BE2C (cell line): ENCODE measurements at regions not wholly inside any gene's neighbourhood (a gene's known extent, or its start where the extent isn't known, plus 50 kb on each side); places are given as distances from the start of the nearest gene placed in this dataset.
"Not testable (repeated sequence)": the region's sequence is repeated elsewhere in the genome, so short reads cannot be mapped to it uniquely, and the experiment has no call there.

Experiments
- DNase-seq: peaks from one replicate; pipeline ENCODE4 v3.0.0-alpha.2; 2020
- H3K27me3 ChIP-seq: fragments of 250-450 bp; sonication (Bioruptor Pico); 2 replicates; pipeline ENCODE4 v1.5.1; 2020; ENCODE audit warnings: mild to moderate bottlenecking
- H3K36me3 ChIP-seq: fragments of 250-450 bp; sonication (Bioruptor Pico); 2 replicates; pipeline ENCODE4 v1.5.1; 2020; ENCODE audit warnings: mild to moderate bottlenecking
- H3K4me1 ChIP-seq: fragments of 250-450 bp; sonication (Bioruptor Pico); 2 replicates; pipeline ENCODE4 v1.5.1; 2020
- H3K4me3 ChIP-seq: 2 replicates; pipeline ENCODE4 v1.5.1; 2011; ENCODE audit warnings: low read depth, low read length
- H3K9me3 ChIP-seq: fragments of 250-450 bp; sonication (Bioruptor Pico); 2 replicates; pipeline ENCODE4 v1.5.1; 2020
- TF ChIP-seq, protein P1 (sequence below): IDR thresholded peaks from 2 replicates; pipeline ENCODE4 v1.5.1; 2012; ENCODE audit warnings: mild to moderate bottlenecking, low read depth, low read length

DNA sequence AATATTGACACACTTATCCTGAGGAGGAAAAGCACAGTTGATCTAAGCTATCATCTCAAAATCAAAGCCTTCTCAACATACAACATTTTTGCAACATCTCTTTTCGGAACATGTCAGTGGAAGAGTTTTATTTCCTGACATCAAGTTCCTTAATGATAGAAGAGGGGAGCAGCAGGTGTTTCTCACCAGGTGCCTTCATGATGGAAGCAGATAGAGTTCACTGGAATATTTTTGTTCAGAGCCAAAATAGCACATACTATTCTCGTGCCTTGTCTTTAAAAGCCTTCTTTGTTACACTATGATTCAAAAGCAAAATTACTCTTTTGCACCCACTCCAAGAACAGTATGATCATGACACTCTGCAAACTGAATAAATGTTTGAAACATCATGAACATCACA is 176.9 kb upstream of the CCNG1 start:
- no peaks in the 10 kb centered on the region for H3K36me3 ChIP-seq
- no peak for DNase-seq
- TF ChIP-seq, protein P1, sequence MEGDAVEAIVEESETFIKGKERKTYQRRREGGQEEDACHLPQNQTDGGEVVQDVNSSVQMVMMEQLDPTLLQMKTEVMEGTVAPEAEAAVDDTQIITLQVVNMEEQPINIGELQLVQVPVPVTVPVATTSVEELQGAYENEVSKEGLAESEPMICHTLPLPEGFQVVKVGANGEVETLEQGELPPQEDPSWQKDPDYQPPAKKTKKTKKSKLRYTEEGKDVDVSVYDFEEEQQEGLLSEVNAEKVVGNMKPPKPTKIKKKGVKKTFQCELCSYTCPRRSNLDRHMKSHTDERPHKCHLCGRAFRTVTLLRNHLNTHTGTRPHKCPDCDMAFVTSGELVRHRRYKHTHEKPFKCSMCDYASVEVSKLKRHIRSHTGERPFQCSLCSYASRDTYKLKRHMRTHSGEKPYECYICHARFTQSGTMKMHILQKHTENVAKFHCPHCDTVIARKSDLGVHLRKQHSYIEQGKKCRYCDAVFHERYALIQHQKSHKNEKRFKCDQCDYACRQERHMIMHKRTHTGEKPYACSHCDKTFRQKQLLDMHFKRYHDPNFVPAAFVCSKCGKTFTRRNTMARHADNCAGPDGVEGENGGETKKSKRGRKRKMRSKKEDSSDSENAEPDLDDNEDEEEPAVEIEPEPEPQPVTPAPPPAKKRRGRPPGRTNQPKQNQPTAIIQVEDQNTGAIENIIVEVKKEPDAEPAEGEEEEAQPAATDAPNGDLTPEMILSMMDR: no peak
- H3K4me3 ChIP-seq: no peak overlapping the region
- H3K27me3 ChIP-seq: no peaks in the 10 kb centered on the region; the same call in 1 of the 2 replicates
- no peaks in the 10 kb centered on the region for H3K4me1 ChIP-seq
- no peaks in the 10 kb centered on the region for H3K9me3 ChIP-seq

DNA sequence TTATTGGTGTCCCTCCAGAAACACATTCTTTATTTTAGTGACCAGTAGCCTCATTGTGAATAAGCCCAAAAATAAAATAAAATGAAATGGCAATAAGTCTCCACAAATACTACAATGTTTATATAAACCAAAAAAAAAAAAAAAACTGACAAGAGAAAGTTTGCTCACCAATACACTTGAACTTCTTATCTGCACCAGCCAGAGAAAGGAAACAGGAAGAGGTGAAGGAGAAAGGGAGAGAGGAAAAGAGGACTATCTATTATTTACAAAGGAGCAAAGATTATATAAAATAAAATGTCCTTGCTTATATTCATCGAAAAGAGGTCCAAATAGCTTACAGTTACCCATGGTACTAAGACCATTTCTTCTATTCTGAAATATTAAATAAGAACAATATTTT is 176.4 kb upstream of the CCNG1 start:
- no peaks in the 10 kb centered on the region for H3K4me1 ChIP-seq
- no peak for DNase-seq
- no peaks in the 10 kb centered on the region; the same call in 1 of the 2 replicates for H3K27me3 ChIP-seq
- TF ChIP-seq, protein P1: no peak
- H3K4me3 ChIP-seq: no peak overlapping the region
- no peaks in the 10 kb centered on the region for H3K9me3 ChIP-seq
- H3K36me3 ChIP-seq: no peaks in the 10 kb centered on the region

DNA sequence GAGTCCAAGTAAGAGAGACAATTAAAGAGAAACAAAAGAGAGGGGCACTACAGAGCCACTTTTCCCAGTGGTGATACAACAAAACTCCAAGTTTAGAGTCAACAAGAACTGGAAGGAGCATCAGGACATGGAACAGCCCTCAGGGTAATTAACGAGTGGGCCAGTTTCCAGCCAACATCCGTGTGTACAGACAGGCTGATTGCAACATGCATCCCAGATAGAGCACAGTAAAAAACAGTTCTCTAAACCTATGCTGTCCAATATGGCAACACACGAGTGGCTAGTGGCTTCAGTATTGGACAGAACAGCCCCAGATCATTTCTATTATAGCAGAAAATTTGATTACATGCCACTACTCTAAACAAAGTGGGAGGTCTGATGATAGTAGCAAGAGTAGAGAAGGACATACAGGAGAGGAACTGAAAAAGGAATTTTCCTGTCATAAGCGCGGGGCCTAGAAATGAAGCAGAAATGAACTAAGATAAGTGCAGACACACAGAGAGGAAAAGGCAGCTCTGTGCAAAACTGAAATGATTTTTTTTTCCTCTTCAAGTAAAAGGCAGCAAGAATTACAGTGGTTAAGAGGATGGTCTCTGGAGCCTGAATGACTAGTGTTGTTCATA is 175.6 kb upstream of the CCNG1 start:
- Histone ChIP-seq H3K36me3 (no peaks in the 10 kb centered on the region), H3K9me3 (no peaks in the 10 kb centered on the region), H3K4me3 (no peak overlapping the region), H3K27me3 (no peaks in the 10 kb centered on the region; the same call in 1 of the 2 replicates), H3K4me1 (no peaks in the 10 kb centered on the region)
- TF ChIP-seq, protein P1: no peak
- peak; percentile 10 for DNase-seq

DNA sequence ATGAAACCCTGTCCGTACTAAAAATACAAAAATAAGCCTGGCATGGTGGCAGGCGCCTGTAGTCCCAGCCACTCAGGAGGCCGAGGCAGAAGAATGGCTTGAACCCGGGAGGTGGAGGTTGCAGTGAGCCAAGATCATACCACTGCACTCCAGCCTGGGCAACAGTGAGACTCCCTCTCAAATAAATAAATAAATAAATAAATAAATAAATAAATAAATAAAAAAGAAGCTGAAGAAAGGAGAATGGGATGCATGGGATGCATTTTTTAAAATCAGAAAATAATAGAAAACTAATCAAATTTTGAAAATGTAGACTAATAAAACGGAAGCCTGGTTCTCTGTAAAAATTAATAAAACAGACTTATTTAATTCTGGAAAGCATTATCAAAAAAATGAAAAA is 171.1 kb upstream of the CCNG1 start:
- not testable (repeated sequence) for H3K27me3 ChIP-seq, H3K36me3 ChIP-seq, H3K4me1 ChIP-seq, H3K4me3 ChIP-seq, DNase-seq, H3K9me3 ChIP-seq

DNA sequence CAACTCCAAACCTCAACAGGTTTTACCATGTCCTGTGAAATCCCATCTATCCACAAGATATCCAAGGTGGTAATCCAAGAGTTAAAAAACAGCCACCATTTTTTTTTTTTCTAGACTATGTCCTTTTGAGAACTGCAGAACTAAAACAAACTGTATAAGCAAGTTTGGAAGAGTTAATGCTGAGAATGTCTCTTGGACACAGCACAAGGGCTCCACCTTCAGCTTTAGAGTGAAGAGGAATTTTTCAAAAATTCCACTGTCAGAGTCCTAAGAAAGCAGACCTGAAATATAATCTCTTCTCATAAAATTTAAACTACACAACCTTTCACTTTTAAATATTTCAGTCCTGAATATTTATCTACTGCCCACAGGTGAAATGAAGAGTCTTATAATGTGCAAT is 167.8 kb upstream of the CCNG1 start:
- Histone ChIP-seq H3K4me3 (no peak overlapping the region), H3K9me3 (no peaks in the 10 kb centered on the region), H3K27me3 (peaks cover 4% of the 10 kb centered on the region; the same call in 1 of the 2 replicates), H3K36me3 (no peaks in the 10 kb centered on the region), H3K4me1 (no peaks in the 10 kb centered on the region)
- no peak for DNase-seq
- TF ChIP-seq, protein P1: peak; percentile 32

DNA sequence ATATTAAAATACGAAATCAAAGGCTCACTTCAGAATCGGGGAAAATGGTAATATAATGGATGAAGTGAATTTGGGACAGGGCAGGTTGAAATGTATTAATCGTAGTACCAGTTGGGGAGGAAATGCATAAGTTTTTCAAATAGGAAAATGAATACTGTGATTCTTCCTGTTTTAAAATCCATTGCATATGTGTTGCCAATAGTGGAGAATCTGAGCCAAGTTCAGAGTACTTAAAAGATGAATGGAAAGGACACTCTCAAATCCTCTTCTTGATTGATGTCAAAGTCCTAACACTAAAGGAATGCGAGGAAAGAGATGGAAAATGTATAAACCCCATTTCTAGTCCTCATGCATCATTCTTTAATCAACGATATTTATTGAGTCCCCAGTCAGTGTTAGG is 160.9 kb upstream of the CCNG1 start:
- no peak overlapping the region for H3K4me3 ChIP-seq
- no peak for DNase-seq
- H3K4me1 ChIP-seq: no peaks in the 10 kb centered on the region
- H3K36me3 ChIP-seq: no peaks in the 10 kb centered on the region
- no peaks in the 10 kb centered on the region for H3K9me3 ChIP-seq
- TF ChIP-seq, protein P1: no peak
- H3K27me3 ChIP-seq: no peaks in the 10 kb centered on the region

DNA sequence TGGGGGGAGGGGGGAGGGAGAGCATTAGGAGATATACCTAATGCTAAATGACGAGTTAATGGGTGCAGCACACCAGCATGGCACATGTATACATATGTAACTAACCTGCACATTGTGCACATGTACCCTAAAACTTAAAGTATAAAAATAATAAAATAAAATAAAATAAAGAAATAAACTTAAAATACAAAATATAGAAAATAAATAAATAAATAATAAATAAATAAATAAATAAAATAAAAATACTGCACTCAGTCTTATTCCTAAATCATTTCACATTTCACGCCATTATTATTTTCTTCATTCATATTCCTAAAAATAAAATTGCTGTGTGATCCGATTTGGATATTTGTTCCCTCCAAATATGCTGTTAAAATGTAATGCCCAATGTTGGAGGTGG is 156.5 kb upstream of the CCNG1 start:
- H3K4me1 ChIP-seq, H3K9me3 ChIP-seq, DNase-seq, H3K4me3 ChIP-seq, H3K36me3 ChIP-seq, H3K27me3 ChIP-seq: not testable (repeated sequence)
